IPS-18a (cell line): ENCODE measurements at regions not wholly inside any gene's neighbourhood (a gene's known extent, or its start where the extent isn't known, plus 50 kb on each side); places are given as distances from the start of the nearest gene placed in this dataset.
"Not testable (repeated sequence)": the region's sequence is repeated elsewhere in the genome, so short reads cannot be mapped to it uniquely, and the experiment has no call there.

Experiments used
- H3K27ac ChIP-seq: one replicate; pipeline ENCODE4 v1.5.1; 2013; ENCODE audit warnings: low read length
- H3K27me3 ChIP-seq: one replicate; pipeline ENCODE4 v1.6.1; 2013; ENCODE audit warnings: mild to moderate bottlenecking, low read length; ENCODE audit not compliant: control insufficient read depth, insufficient read depth
- H3K36me3 ChIP-seq: one replicate; pipeline ENCODE4 v1.6.1; 2013; ENCODE audit warnings: low read depth, low read length; ENCODE audit not compliant: control insufficient read depth
- H3K4me1 ChIP-seq: one replicate; pipeline ENCODE4 v1.6.1; 2013; ENCODE audit warnings: low read depth, low read length; ENCODE audit not compliant: control insufficient read depth
- H3K4me3 ChIP-seq: one replicate; pipeline ENCODE4 v1.5.1; 2013; ENCODE audit warnings: low read length
- H3K9ac ChIP-seq: one replicate; pipeline ENCODE4 v1.6.1; 2013; ENCODE audit warnings: mild to moderate bottlenecking, low read length, moderate library complexity
- H3K9me3 ChIP-seq: one replicate; pipeline ENCODE4 v1.6.1; 2013; ENCODE audit warnings: low read depth, low read length; ENCODE audit not compliant: control insufficient read depth

DNA sequence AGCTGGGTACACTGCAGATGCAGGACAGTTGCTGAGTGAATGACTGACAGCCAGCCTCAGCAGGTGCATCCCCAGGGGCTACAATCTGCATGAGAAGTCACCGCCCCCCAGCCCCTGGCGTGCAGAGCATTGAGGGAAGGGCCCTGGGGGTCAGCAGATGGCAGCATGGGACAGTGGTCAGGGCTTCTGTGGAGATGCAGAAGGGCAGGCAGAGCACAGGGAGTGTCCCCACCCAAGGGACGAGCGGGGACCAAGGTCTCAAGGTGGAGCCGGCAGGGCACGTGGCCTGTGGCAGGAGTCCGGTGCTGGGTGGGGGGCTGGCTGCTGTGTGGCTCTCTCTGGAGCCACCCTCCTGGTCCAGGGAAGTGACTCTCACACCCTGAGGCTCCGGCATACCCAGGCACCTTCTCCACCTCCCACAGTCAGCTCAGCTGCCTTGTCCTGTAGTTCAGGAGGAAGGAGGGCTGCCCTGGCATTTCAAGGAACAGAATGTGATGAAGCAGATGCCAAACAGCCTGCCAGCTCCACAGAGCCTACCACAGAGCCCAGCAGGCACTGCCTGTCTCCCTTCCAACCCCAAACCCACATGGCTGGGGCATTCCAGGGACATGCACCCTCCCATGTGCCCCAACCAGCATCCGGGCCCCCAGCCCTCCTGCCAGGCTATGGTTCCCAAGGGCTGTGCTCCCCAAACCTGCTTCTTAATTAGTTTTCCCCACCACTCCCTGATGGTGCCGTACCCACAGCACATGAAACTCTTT, 114.5 kb downstream of the TMEM130 start:
- no peak overlapping the region for H3K27ac ChIP-seq
- no peaks in the 10 kb centered on the region for H3K9me3 ChIP-seq
- no peaks in the 10 kb centered on the region for H3K27me3 ChIP-seq
- no peak overlapping the region for H3K4me3 ChIP-seq
- H3K9ac ChIP-seq = no peak overlapping the region
- H3K36me3 ChIP-seq = no peaks in the 10 kb centered on the region
- H3K4me1 ChIP-seq = no peaks in the 10 kb centered on the region

GRCh38 chr7:98758157-98758556, 111.7 kb downstream of the TMEM130 start:
- Histone ChIP-seq H3K27me3 (no peaks in the 10 kb centered on the region), H3K4me3 (no peak overlapping the region), H3K27ac (no peak overlapping the region), H3K9ac (no peak overlapping the region), H3K36me3 (no peaks in the 10 kb centered on the region), H3K4me1 (no peaks in the 10 kb centered on the region), H3K9me3 (no peaks in the 10 kb centered on the region)

DNA sequence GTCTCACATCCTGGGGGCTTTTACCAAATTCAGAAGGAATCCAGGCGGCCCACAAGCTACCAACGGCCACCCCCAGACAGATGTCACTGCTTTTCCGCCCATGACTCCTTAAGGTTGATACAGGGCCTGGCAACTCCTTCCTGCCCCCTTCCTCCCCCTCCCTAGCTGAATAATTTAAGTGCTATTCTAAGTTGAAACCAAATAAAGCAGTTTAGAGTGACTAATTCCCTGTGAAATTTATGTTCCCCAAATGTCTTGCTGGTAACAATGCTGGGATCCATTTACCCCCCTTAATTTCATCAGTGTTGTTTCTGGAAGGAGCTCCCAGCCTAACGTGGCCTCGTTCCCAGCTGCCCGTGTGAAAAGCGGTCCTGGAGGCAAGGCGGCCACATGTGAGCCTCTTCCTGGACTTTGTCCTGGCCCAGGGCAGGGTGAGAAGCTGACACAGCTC, 109.6 kb downstream of the TMEM130 start:
- no peaks in the 10 kb centered on the region for H3K4me1 ChIP-seq
- no peaks in the 10 kb centered on the region for H3K9me3 ChIP-seq
- no peaks in the 10 kb centered on the region for H3K36me3 ChIP-seq
- no peak overlapping the region for H3K4me3 ChIP-seq
- H3K9ac ChIP-seq = no peak overlapping the region
- H3K27me3 ChIP-seq = no peaks in the 10 kb centered on the region
- no peak overlapping the region for H3K27ac ChIP-seq

DNA sequence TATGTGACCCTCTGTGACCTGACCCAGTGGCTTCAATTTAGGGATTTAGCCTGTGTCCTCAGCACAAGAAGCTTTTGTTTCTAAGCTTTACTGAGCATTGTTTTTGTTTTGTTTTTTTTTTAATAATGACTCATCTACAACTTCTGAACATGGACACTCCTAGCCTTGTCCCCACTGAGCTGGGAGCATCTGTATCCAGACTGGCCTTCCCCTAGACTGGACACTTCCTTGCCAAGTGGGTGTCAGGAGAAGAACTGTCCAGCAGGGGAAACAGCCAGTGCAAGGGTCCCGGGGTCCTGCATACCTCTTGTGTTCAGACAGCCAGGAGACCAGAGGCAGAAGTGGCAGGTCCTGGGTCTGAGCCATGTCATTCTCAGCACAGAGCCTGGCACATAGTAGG, 108.6 kb downstream of the TMEM130 start:
- no peak overlapping the region for H3K4me3 ChIP-seq
- no peaks in the 10 kb centered on the region for H3K27me3 ChIP-seq
- H3K4me1 ChIP-seq = no peaks in the 10 kb centered on the region
- no peaks in the 10 kb centered on the region for H3K9me3 ChIP-seq
- no peak overlapping the region for H3K27ac ChIP-seq
- H3K9ac ChIP-seq = no peak overlapping the region
- H3K36me3 ChIP-seq = no peaks in the 10 kb centered on the region

GRCh38 chr7:98762620-98763019, 107.2 kb downstream of the TMEM130 start:
- Histone ChIP-seq H3K27me3 (no peaks in the 10 kb centered on the region), H3K36me3 (no peaks in the 10 kb centered on the region), H3K4me3 (no peak overlapping the region), H3K4me1 (no peaks in the 10 kb centered on the region), H3K9ac (no peak overlapping the region), H3K9me3 (no peaks in the 10 kb centered on the region), H3K27ac (no peak overlapping the region)

- H3K27ac ChIP-seq = no peak overlapping the region
- no peak overlapping the region for H3K9ac ChIP-seq
- H3K4me1 ChIP-seq = no peaks in the 10 kb centered on the region
- no peaks in the 10 kb centered on the region for H3K9me3 ChIP-seq
- no peaks in the 10 kb centered on the region for H3K36me3 ChIP-seq
- H3K4me3 ChIP-seq = no peak overlapping the region
- H3K27me3 ChIP-seq = no peaks in the 10 kb centered on the region
Observed at GRCh38 chr7:98763441-98763840, 106.4 kb downstream of the TMEM130 start.

GRCh38 chr7:98764946-98765345, 104.9 kb downstream of the TMEM130 start:
- H3K4me3 ChIP-seq = no peak overlapping the region
- H3K9ac ChIP-seq = no peak overlapping the region
- H3K4me1 ChIP-seq = peaks cover 4% of the 10 kb centered on the region
- no peaks in the 10 kb centered on the region for H3K9me3 ChIP-seq
- no peaks in the 10 kb centered on the region for H3K27me3 ChIP-seq
- H3K36me3 ChIP-seq = no peaks in the 10 kb centered on the region
- H3K27ac ChIP-seq = no peak overlapping the region

DNA sequence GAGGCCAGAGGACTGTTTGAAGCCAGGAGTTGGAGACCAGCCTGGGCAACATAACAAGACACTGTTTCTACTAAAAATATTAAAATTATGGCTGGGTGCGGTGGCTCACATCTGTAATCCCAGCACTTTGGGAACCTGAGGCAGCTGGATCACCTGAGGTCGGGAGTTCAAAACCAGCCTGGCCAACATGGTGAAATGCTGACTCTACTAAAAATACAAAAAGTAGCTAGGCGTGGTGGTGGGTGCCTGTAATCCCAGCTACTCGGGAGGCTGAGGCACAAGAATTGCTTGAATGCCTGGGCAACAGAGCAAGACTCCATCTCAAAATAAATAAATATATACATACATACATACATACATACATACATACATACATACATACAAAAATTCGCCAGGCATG, 99.7 kb downstream of the TMEM130 start:
- H3K27me3 ChIP-seq, H3K9me3 ChIP-seq, H3K27ac ChIP-seq, H3K4me3 ChIP-seq, H3K9ac ChIP-seq, H3K36me3 ChIP-seq: not testable (repeated sequence)
- peaks cover 26% of the 10 kb centered on the region for H3K4me1 ChIP-seq

DNA sequence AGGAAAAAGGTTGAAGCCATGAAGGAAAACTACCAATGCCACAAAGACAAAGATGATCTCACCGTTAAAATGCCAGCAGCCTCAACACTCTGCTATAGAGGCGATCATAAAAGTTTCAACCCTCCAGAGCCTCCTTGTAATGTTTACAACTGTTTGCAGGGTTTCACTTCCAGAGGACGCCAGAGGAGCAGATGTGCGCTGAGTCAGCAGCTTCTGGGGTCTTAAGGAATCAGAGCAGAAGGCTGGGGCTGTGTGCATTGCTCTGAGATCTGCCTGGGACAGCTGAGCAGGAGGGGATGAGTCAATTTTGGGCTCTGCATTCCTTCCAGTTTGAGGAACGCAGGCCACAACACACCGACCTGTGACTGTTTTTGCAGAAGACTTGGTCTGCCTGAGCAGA, 98.3 kb downstream of the TMEM130 start:
- Histone ChIP-seq H3K27me3 (peaks cover 9% of the 10 kb centered on the region), H3K27ac (no peak overlapping the region), H3K9me3 (no peaks in the 10 kb centered on the region), H3K9ac (peak overlapping the region; percentile 5), H3K4me1 (peaks cover 26% of the 10 kb centered on the region), H3K4me3 (peak overlapping the region; percentile 51), H3K36me3 (no peaks in the 10 kb centered on the region)

GRCh38 chr7:98771941-98772603, 97.7 kb downstream of the TMEM130 start:
- Histone ChIP-seq H3K4me1 (peaks cover 26% of the 10 kb centered on the region), H3K4me3 (peak overlapping the region; percentile 51), H3K9ac (peak overlapping the region; percentile 3), H3K36me3 (no peaks in the 10 kb centered on the region), H3K27ac (no peak overlapping the region), H3K27me3 (peaks cover 9% of the 10 kb centered on the region), H3K9me3 (no peaks in the 10 kb centered on the region)

- Histone ChIP-seq H3K9ac (no peak overlapping the region), H3K27ac (no peak overlapping the region), H3K36me3 (no peaks in the 10 kb centered on the region), H3K4me3 (no peak overlapping the region), H3K27me3 (peaks cover 9% of the 10 kb centered on the region), H3K9me3 (no peaks in the 10 kb centered on the region), H3K4me1 (peaks cover 22% of the 10 kb centered on the region)
Observed at GRCh38 chr7:98774884-98775283, 94.9 kb downstream of the TMEM130 start.

GRCh38 chr7:98777051-98777450, 92.8 kb downstream of the TMEM130 start:
- H3K9me3 ChIP-seq = no peaks in the 10 kb centered on the region
- H3K36me3 ChIP-seq = no peaks in the 10 kb centered on the region
- H3K27me3 ChIP-seq = peaks cover 9% of the 10 kb centered on the region
- H3K27ac ChIP-seq = no peak overlapping the region
- H3K9ac ChIP-seq = no peak overlapping the region
- H3K4me1 ChIP-seq = peaks cover 9% of the 10 kb centered on the region
- no peak overlapping the region for H3K4me3 ChIP-seq
